Fibroblast of the conjunctiva (primary cell): ENCODE measurements at regions not wholly inside any gene's neighbourhood (a gene's known extent, or its start where the extent isn't known, plus 50 kb on each side); places are given as distances from the start of the nearest gene placed in this dataset.
"Not testable (repeated sequence)": the region's sequence is repeated elsewhere in the genome, so short reads cannot be mapped to it uniquely, and the experiment has no call there.

Source experiments
- DNase-seq: peaks from one replicate; pipeline ENCODE4 v3.0.0-alpha.2; 2010; ENCODE audit warnings: low read depth

DNA sequence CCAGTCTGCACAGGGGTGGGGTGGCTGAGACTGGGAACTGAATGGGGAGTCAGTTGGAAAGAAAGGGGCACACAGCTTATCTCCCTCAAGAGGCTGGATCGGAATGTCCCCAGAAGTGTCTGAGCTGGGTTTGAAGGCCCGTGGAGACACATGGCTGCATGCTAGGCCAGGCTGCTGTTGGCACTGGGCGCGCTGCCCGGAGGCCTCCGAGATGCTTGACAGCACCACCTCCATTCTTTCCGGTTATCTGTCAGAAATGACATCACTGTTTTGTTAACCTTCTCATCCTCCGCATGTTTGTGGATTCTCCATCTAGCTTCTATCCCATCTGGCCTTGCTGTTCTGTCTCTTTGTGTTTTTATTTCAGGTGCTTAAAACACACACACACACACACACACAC is 85.5 kb downstream of the APIP start:
- DNase-seq, result no peak

DNA sequence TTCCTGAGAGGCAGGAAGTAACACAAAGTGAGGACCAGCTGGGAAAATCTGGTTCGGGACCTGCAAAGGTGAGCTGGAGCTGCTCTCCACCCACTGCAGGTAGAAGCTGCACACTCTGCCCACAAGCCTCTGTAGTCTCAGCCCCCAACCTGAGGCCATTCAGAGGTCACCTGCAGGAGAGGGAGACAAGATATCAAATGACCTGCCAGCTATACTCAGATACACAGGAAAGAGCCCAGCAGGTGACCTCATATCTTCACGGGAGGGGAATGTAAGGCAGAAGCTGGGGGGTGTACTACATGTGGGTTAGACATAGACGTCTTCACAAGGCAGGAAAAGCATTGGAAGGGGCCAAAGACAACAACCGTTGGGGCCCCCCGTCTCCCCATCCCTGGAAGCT is 86.1 kb downstream of the APIP start:
- DNase-seq, result no peak

DNA sequence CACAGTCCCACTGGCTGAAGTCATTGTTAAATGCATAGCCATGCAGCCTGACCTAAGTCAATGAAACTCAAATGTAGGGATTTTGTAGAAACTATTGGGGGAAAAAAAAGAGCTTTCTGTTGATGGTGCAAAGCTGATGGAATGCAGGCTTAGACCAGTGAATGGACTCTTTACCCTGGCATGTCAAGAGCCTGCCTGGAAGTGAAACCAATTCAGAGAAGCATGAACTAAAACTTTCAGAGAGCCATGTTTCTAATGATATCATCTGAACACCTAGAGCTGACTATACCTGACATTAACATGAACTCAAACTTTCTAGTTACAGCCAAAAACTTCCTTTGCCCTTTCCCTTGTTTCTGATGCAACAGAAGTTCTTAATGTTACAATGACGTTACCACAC is 89.0 kb downstream of the APIP start:
- DNase-seq, result no peak

DNA sequence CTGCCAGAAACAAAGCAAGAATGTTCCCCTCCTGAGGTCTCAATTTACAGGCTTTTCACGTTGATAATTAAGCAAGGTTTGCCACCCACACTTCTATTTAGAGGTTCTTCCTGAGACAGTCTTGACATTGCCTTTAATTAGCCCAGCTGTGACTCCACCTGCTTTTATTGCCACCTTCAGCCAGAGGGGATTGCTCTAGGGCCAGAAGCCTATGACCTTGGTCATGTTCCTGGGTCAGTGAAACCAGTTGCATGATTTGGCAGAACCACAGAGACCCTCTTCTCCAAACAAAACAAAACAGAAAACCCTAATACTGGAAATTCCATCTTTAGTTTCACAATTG is 89.8 kb downstream of the APIP start:
- no peak for DNase-seq

DNA sequence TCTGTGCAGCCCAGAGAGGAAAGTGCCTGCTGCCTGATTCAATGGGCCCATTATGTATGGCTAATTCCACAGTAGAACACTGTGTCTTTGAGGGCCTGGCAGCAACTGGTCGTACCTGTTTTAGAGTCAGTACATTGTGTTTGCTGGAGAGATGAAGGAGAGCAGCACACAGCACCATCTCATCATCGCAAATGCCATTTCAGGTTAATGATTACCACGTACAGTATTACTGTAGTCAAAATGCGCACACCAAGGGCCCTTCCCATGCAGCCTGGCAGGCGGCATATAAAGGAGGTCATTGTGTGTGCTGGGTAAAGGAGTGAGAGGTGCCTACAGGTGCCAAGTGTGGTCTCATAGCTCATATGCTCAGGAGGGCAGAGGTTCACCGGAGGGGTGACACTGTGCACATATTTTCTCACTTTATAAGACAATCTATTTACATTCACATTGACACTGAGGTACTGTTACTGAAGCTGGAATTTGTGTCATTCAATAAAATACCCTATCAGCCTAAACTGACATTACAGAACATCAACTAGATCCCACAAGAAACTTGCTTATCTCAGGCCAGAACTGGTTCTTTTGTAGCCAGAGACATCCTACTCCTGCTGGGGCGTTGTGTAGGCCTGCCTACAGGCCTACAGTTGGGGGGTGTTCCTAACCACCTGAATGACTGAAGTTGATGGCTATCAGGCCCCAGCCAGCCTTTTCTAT is 90.4 kb downstream of the APIP start:
- DNase-seq, result no peak

DNA sequence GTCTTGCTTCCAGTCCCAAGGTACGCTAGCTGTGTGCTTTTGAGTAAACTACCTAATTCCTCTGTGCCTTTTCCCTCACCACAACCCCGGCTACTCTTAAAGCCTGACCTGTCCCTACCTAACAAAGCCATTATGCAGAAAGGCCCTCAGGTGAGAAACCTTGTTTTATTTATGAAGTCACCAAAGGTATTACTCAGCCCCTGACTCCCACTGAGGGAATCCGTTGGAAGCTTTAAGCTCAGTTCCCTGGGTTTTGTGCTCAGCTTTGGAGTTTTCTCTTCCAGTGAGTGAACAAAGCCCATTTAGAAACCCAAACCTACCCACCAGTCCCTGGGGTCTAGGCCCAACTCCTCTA is 90.9 kb downstream of the APIP start:
- no peak for DNase-seq

DNA sequence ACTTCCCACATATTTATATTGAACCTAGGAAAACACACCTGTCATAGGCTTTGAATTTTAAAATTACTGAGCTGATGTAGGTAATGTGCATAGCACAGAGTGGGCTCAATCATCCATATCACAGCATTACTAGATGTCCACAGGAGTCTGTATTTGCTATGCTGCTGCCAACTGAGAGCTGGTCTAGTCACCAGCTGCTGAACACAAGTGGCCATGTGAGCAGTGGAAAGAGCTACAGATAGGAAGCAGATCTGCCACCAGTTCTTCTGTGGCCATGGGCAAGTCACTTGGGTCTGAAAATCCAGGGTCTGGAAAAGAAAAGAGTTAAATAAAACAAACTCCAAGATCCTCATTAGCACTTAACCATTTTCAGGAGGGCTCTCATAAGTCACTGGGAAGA is 91.8 kb downstream of the APIP start:
- DNase-seq, result no peak

DNA sequence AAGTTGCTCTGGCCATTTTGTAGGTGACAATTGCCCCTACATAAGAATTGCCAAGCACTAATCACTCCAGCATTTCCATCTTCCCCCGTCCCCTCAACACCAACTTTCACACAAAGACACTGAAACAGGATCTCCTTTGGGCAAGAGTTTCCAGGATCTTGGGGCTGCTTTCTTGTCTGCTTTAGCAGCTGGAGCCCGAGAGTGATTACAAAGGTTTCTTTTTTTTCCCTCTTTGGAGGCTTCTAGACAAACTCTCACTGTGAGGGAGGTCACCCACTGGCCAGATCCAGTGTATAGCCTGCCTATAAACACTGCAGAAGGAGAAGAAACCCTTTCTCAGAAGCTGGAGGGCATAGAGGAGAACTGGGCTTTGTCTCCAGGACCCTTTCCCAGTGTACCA is 92.5 kb downstream of the APIP start:
- DNase-seq, result no peak

DNA sequence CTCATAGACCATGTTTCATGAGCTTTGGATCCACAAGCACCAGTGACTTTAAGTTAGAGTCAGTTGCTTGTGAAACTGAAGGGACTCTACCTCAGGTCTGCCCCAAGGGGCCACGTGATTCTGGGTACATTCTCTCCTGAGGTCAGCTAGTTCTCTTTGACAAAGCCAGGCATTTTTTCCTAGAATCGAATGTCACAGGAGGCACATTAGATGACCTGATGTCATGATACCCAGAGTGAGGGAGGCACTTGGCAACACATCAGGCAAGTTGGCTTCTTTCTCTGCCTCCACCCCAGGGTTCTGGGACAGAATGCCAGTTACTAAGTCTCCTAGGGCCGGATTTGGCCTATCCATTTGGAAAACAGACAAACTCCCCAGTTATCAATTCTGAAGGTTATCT is 93.0 kb downstream of the APIP start:
- DNase-seq, result no peak

DNA sequence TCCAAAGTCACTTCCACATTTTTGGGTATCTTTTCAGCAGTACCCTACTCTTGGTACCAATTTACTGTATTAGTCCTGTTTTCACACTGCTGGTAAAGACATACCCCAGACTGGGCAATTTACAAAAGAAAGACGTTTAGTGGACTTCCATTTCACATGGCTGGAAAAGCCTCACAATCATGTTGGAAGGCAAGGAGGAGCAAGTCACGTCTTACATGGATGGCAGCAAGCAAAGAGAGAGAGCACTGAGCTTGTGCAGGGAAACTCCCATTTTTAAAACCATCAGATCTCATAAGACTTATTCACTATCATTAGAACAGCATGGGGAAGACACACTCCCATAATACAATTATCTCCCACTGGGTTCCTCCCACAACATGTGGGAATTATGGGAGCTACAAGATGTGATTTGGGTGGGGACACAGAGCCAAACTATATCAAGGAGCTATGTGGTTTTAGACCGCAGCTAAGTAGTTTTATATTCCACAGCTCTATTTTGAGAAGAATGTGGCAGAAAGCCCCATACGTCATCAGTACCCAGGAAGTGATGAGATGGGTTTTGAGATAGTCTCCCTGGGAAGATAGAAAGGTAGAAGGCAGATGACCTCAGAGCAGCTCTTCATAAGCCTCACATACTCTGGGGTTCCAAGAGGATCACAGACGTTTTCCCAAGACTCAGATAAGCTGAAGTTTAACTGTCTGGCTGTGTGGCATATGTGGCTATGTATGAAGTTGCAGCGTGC is 96.3 kb downstream of the APIP start:
- no peak for DNase-seq

DNA sequence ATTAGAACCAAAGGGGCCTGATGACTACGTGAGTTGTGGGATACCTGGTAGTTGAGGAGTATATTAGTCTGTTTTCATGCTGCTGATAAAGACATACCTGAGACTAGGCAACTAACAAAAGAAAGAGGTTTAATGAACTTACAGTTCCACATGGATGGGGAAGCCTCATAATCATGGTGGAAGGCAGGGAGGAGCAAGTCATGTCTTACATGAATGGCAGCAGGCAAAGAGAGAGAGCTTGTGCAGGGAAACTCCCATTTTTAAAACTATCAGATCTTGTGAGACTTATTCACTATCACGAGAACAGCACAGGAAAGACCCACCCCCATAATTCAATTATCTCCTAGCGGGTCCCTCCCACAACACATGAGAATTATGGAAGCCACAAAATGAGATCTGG is 98.4 kb downstream of the APIP start:
- not testable (repeated sequence) for DNase-seq

DNA sequence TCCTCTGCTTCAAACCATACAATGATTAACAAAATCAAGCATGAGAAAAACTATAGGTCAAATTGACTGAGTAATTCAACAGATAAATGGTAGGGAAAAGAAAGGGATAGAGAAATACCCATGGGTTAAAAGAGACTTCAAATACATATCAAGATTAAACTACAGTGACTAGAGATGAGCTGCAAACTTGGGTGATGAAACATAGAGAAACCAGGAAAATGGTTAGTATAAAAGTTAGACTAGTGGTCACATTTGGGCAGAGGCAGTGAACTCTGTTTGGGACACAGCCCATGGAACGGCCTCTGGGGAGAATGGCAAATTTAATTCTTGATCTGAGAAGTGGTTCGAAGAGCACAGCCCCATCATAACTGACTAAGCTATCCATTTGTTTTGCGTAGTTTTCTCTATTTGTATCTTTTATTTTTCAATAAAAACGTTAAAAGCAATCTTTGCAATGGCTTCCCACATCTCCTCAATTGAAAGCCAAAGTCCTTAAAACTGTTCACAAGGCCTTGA is 99.4 kb downstream of the APIP start:
- DNase-seq, result no peak

DNA sequence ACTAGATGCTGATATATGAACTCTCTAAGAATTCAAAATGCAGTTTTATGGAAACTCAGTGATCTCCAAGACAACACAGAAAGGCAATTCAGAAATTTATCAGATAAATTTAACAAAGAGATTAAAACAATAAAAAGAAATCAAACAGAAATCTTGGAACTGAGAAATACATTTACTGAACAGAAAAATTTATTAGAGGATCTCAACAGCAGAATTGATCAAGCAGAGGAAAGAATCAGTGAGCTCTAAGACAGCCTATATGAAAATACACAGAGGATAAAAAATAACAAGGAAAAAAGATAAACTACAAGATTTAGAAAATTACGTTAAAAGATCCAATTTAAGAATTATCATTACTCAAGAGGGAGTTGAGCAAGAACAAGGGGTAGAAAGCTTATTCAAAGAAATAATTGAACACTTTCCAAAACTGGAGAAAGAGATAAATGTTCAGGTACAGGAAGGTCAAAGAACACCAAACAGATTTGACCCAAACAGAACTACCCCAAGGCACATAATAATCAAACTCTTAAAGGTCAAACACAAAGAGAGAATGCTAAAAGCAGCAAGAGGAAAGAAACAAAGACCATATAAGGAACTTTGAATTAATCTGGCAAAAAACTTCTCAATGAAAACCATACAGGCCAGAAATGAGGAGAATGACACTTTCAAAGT is 103.1 kb downstream of the APIP start:
- DNase-seq, result no peak

DNA sequence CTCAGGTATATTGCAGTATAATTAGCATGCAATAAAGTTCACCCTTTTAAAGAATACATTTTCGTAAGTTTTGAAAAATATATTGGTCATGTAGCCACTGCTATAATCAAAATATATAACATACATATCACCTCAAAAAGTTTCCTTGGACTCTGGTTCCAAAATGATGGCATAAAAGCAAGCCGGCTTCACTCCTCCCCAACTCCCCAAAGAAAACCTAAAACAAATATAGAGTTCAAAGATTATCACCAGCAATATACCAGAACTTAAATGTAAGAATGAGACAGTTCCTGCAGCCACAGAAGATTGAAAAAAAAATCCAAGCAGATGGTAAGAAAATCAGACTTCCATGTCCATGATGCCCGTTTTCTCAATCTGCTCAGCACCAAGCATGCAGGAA is 104.3 kb downstream of the APIP start:
- DNase-seq, result no peak

DNA sequence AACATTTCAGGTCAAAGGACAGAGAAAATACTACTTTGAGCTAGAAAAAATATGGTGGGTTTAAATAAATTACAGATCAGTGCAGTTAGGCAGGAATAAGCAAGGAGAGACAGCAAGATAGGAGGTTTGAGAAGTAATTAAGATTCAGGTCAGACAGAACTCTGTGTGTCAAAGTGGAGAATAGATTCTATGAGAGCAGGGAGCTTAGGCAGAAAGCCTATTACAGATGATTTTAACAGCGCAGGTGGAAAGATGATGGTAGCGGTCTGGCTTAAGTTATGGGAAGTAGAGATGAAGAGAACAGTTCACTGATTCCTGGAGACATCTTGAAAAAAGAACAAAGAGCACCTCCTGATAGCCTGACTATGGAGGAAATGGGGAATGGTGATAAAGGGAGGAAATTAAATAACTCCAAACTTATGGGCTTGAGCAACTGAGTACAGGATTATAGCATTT is 106.0 kb downstream of the APIP start:
- no peak for DNase-seq

DNA sequence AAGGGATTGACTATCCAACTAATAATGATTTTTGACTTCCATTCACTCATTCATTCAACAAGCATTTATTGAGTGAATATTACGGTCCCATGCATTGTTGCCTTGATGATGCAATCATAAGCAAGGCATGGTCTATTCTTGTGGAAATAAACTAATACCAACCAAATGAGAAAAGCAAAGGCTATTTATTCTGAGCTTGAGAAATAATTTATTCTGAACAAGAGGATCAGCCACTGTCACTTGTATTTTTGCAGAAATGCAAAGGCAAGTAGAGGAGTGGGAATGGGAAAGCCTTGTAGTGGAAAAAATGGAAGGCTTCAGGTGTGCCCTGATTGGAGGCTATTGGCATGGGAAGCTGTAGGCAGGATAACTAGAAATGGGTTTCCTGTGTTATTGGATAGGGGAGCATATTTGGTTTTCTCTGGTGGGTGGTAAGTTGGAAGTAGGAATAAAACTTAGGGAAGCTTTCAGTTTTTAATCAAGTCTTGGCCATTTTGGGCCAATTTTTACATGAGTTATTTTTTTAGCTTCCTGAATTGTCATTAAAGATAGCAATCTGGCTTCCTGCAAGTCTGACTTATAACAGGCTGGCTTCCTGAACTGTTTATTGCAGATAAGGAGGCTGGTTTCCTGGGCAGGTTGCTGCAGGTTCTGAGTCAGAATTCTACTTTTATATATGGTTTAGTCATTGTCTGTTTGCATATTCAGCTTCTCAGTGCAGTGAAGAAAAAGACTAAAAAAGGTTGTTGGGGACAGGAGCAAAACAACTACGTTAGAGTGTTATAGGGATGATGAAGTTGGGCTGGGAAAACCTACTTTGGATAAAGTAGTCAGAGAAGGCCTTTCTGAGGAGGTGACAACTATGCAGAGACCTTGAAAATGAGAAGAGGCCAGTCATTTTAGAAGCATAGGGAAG is 106.7 kb downstream of the APIP start:
- no peak for DNase-seq

DNA sequence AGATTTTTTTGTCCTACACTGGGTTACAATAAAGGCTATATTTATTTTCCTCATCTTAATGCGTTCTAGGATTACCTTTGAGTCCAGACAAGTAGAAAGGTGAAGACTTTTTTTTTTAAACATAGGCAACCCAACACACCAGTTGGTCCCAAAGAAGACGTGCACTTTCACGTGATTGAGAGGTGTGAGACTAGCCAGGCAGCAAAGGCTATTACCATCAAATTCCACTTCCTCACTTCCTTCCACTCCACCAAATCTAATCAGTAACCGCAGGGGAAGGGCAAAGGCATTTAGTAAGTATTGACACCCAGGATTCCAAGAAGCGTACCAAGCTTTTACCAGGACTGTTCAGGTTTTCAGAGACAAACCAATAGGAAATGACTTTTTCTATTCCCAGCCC is 109.3 kb downstream of the APIP start:
- no peak for DNase-seq

DNA sequence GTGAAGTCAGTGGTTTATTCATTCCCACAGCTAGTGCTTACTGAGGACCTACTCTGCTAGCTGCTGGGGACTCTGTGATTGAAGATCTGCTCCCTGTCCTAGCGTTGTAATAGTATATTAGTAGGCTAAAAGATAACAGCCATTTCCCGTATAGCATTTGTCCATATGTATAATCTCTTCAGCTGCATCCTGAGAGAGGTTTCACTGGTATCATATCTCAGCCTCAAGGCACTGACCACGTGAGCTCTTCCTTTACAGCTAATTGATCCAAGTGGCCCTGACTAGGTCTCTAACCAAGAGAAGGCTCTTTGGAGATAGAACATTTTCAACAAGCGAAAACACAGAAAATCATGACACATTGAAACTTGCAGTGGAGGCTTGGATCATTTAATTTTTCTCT is 110.2 kb downstream of the APIP start:
- no peak for DNase-seq

DNA sequence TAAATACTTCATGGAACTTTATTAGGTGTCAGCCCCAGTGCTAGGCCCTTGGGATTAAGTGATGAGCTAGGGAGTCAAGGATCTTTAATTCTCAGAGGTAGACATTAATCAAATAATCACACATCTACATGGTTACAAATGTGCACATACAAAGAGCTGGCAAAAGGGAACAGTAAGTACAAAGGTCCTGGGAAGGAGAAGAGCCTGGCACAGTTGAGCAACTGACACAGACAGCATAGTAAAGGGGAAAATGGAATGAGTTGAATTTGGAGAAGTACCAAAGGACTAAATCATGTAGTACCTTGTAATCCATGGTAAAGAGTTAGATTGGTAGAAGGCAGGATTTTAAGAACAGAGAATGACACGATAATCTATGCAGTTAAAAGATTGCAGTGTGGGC is 116.3 kb downstream of the APIP start:
- no peak for DNase-seq

DNA sequence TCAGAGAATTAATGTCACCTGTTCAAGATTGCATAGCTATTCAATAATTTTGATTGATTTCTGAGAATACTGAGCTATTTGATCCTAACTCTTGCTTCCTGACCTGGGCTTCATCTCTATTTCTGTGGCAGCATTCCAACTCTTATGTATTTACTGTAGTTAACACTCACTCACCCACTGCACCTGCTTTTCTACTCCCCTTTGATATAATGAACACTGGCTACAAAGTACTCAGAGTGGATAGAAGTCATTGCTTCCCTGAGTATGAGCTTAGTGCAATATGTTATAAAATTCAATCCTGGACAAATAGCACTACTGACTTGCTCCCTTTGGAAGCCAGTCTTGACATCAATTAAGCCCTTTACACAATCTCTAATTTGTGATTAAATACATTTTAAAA is 117.2 kb downstream of the APIP start:
- DNase-seq, result no peak

DNA sequence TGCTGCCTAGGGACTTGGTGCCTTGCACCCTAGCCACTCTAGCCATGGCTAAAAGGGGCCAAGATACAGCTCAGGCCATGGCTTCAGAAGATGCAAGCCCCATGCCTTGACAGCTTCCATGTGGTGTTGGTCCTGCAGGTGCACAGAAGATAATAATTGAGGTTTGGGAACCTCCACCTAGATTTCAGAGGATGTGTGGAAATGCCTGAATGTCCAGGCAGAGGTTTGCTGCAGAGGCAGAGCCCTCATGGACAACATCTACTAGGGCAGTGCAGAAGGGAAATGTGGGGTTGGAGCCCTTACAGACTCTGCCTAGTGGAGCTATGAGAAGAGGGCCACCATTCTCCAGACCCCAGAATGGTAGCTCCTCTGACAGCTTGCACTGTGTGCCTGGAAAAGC is 118.7 kb downstream of the APIP start:
- not testable (repeated sequence) for DNase-seq

DNA sequence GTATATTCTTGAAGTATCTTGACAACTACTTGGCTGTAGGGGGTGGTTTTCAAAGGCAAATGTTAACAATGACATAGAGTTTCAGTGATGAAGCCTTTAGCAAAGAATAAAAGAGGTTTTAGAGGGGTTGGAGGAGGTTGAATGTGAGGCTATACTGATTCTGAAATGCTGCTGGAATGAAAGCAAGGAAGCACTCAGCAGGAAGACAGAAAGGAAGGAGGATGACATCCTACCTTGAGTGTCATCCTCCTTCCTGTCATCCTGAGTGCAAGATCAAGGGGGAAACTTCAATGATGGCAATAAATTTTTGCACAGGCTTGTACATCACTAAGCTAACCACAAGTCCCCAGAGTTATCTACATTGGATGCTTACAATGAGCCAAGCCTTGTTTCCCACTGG is 120.5 kb downstream of the APIP start:
- no peak for DNase-seq
